ENCODE measurements at regions not wholly inside any gene's neighbourhood (a gene's known extent, or its start where the extent isn't known, plus 50 kb on each side); places are given as distances from the start of the nearest gene placed in this dataset.

- no peak overlapping the region for H3K4me3 Mint-ChIP-seq (ENCODE audit: unreplicated experiment)
- POLR2A ChIA-PET: no interaction called here
Measured at GRCh38 chr16:11432856-11433395, 87.7 kb downstream of the RMI2 start.

DNA sequence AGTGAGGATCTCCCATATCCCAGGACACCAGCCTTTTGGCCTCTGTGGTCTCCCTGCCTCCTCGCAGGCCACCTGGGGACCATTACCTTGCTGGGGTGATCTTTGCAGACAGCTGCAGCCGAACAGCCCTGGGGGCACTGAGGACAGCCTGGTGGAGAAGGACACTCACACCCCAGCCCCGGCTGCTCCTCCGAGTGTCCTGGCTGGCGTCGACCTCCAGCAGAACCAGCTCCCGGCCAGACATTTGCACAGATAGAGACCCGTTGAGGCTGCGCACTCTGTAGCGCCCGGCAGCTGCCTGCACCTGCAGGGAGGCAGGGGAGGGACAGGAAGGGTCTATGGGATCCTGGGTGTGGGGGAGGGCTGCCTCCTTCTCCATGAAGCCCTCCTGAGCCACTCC lies 90.3 kb downstream of the RMI2 start:
- Mint-ChIP-seq H3K27ac (ENCODE audit: unreplicated experiment) (no peak overlapping the region), H3K4me1 (ENCODE audit: low read depth, unreplicated experiment) (no peaks in the 10 kb centered on the region), H3K9me3 (ENCODE audit: unreplicated experiment) (peaks cover 6% of the 10 kb centered on the region), H3K36me3 (ENCODE audit: insufficient read depth, unreplicated experiment) (no peaks in the 10 kb centered on the region), H3K4me3 (ENCODE audit: unreplicated experiment) (no peak overlapping the region), H3K27me3 (ENCODE audit: insufficient read depth, unreplicated experiment) (no peaks in the 10 kb centered on the region)
- no peaks in the 10 kb centered on the region for H3K36me3 ChIP-seq (ENCODE audit: control insufficient read depth, insufficient read depth, low read length)
- no TSS peak for BruUV-seq (replicated peaks)
- no peaks in the 10 kb centered on the region for H3K4me1 ChIP-seq
- intact Hi-C loops (cut with micrococcal nuclease; ENCODE audit: unreplicated experiment): no loop called here
- POLR2A ChIA-PET: no interaction called here
- TF ChIP-seq, protein P1, sequence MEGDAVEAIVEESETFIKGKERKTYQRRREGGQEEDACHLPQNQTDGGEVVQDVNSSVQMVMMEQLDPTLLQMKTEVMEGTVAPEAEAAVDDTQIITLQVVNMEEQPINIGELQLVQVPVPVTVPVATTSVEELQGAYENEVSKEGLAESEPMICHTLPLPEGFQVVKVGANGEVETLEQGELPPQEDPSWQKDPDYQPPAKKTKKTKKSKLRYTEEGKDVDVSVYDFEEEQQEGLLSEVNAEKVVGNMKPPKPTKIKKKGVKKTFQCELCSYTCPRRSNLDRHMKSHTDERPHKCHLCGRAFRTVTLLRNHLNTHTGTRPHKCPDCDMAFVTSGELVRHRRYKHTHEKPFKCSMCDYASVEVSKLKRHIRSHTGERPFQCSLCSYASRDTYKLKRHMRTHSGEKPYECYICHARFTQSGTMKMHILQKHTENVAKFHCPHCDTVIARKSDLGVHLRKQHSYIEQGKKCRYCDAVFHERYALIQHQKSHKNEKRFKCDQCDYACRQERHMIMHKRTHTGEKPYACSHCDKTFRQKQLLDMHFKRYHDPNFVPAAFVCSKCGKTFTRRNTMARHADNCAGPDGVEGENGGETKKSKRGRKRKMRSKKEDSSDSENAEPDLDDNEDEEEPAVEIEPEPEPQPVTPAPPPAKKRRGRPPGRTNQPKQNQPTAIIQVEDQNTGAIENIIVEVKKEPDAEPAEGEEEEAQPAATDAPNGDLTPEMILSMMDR (IDR thresholded peaks at IDR 0.05; ENCODE audit: insufficient read depth in 1 of 2, low read depth in 1 of 2, low read length in 1 of 2, severe bottlenecking in 1 of 2, unreplicated experiment in 1 of 2): no peak
- H3K4me3 ChIP-seq (ENCODE audit: low read depth, low read length): no peak overlapping the region
- CTCF ChIA-PET: no interaction called here
- peaks cover 7% of the 10 kb centered on the region; the same call in 1 of the 2 replicates for H3K9me3 ChIP-seq
- no peaks in the 10 kb centered on the region for H3K27me3 ChIP-seq (replicated peaks; ENCODE audit: control insufficient read depth, insufficient read depth, low read length)
- DNase-seq: no peak

More at GRCh38 chr16:11432856-11433395, 87.7 kb downstream of the RMI2 start:
- Mint-ChIP-seq H3K27me3 (ENCODE audit: insufficient read depth, unreplicated experiment) (no peaks in the 10 kb centered on the region), H3K36me3 (ENCODE audit: insufficient read depth, unreplicated experiment) (no peaks in the 10 kb centered on the region), H3K4me1 (ENCODE audit: low read depth, unreplicated experiment) (no peaks in the 10 kb centered on the region), H3K27ac (ENCODE audit: unreplicated experiment) (no peak overlapping the region), H3K9me3 (ENCODE audit: unreplicated experiment) (no peaks in the 10 kb centered on the region)
- TF ChIP-seq, protein P1 (IDR thresholded peaks at IDR 0.05; ENCODE audit: insufficient read depth in 1 of 2, low read depth in 1 of 2, low read length in 1 of 2, severe bottlenecking in 1 of 2, unreplicated experiment in 1 of 2): no peak
- H3K9me3 ChIP-seq: no peaks in the 10 kb centered on the region
- H3K36me3 ChIP-seq (ENCODE audit: control insufficient read depth, insufficient read depth, low read length): no peaks in the 10 kb centered on the region
- no peak overlapping the region for H3K4me3 ChIP-seq (ENCODE audit: low read depth, low read length)
- BruUV-seq (replicated peaks): no TSS peak
- H3K4me1 ChIP-seq: no peaks in the 10 kb centered on the region
- CTCF ChIA-PET: no interaction called here
- DNase-seq: no peak
- intact Hi-C loops (cut with micrococcal nuclease; ENCODE audit: unreplicated experiment): no loop called here
- no peaks in the 10 kb centered on the region for H3K27me3 ChIP-seq (replicated peaks; ENCODE audit: control insufficient read depth, insufficient read depth, low read length)

DNA sequence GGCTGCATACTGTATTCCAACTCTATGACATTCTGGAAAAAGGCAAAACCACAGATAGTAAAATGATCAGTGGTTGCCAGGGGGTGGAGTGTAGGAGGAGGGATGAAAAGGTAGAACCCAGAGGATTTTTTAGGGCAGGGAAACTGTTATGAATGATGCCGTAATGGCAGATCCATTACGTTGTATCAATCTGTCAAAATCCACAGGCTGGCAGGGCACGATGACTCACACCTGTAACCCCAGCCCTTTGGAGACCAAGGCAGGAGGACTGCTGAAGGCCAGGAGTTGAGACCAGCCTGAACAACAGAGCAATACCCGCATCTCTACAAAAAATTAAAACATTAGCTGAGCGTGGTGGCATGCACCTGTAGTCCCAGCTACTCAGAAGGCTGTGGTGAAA lies 91.8 kb downstream of the RMI2 start:
- Histone ChIP-seq H3K27me3 (replicated peaks; ENCODE audit: control insufficient read depth, insufficient read depth, low read length) (no peaks in the 10 kb centered on the region), H3K9me3 (peaks cover 7% of the 10 kb centered on the region; the same call in 1 of the 2 replicates), H3K36me3 (ENCODE audit: control insufficient read depth, insufficient read depth, low read length) (no peaks in the 10 kb centered on the region), H3K4me3 (ENCODE audit: low read depth, low read length) (no peak overlapping the region), H3K4me1 (no peaks in the 10 kb centered on the region)
- Mint-ChIP-seq H3K9me3 (ENCODE audit: unreplicated experiment) (peaks cover 7% of the 10 kb centered on the region), H3K27ac (ENCODE audit: unreplicated experiment) (no peak overlapping the region), H3K4me1 (ENCODE audit: low read depth, unreplicated experiment) (no peaks in the 10 kb centered on the region), H3K27me3 (ENCODE audit: insufficient read depth, unreplicated experiment) (no peaks in the 10 kb centered on the region), H3K4me3 (ENCODE audit: unreplicated experiment) (no peak overlapping the region), H3K36me3 (ENCODE audit: insufficient read depth, unreplicated experiment) (no peaks in the 10 kb centered on the region)
- BruUV-seq (replicated peaks): no TSS peak
- CTCF ChIA-PET: interaction anchor here (0.7 to 0.9 kb wide), 2 partner anchors 13 to 71 kb away, joined by 3 read pairs; no protein-coding TSS in a partner anchor
- TF ChIP-seq, protein P1 (IDR thresholded peaks at IDR 0.05; ENCODE audit: insufficient read depth in 1 of 2, low read depth in 1 of 2, low read length in 1 of 2, severe bottlenecking in 1 of 2, unreplicated experiment in 1 of 2): no peak
- intact Hi-C loops (cut with micrococcal nuclease; ENCODE audit: unreplicated experiment): no loop called here
- DNase-seq: no peak
- POLR2A ChIA-PET: no interaction called here
